ENCODE measurements at regions not wholly inside any gene's neighbourhood (a gene's known extent, or its start where the extent isn't known, plus 50 kb on each side); places are given as distances from the start of the nearest gene placed in this dataset.
"Not testable (repeated sequence)": the region's sequence is repeated elsewhere in the genome, so short reads cannot be mapped to it uniquely, and the experiment has no call there.

GRCh38 chr10:106355450-106355849, 809.1 kb downstream of the SORCS1 start:
- DNase-seq: no peak
- 50% methylated on average over 2 of the region's 2 CpGs for WGBS (ENCODE audit: insufficient coverage)
- CTCF ChIA-PET: no interaction called here

GRCh38 chr10:106348933-106349332, 815.6 kb downstream of the SORCS1 start:
- POLR2A ChIA-PET: no interaction called here
- Histone ChIP-seq H3K9me3 (ENCODE audit: control extremely low read depth in 1 of 5, control insufficient read depth in 4 of 5, insufficient read depth in 2 of 5, low read depth in 1 of 5, low read length in 4 of 5) (no peaks in the 10 kb centered on the region), H3K27me3 (replicated peaks in 2 of 5; ENCODE audit: control insufficient read depth in 4 of 5, insufficient read depth in 5 of 5, low read length in 4 of 5) (no peaks in the 10 kb centered on the region), H3K36me3 (ENCODE audit: control insufficient read depth in 4 of 4, insufficient read depth in 4 of 4, low read length in 3 of 4) (no peaks in the 10 kb centered on the region), H3K27ac (ENCODE audit: insufficient read depth in 1 of 2, low read depth in 1 of 2, low read length in 2 of 2, poor library complexity in 1 of 2, severe bottlenecking in 2 of 2) (no peak overlapping the region), H3K4me3 (ENCODE audit: control insufficient read depth in 1 of 7, extremely low read depth in 1 of 7, insufficient read depth in 4 of 7, low read depth in 2 of 7, low read length in 6 of 7) (no peak overlapping the region), H3K4me1 (ENCODE audit: control extremely low read depth in 1 of 4, control insufficient read depth in 4 of 4, insufficient read depth in 4 of 4, low read length in 3 of 4) (no peaks in the 10 kb centered on the region)
- no peak for DNase-seq
- CTCF ChIA-PET: no interaction called here

More at GRCh38 chr10:106355450-106355849, 809.1 kb downstream of the SORCS1 start:
- Histone ChIP-seq H3K4me1 (ENCODE audit: control extremely low read depth in 1 of 4, control insufficient read depth in 4 of 4, insufficient read depth in 4 of 4, low read length in 3 of 4) (no peaks in the 10 kb centered on the region), H3K4me3 (ENCODE audit: control insufficient read depth in 1 of 7, extremely low read depth in 1 of 7, insufficient read depth in 4 of 7, low read depth in 2 of 7, low read length in 6 of 7) (no peak overlapping the region), H3K36me3 (ENCODE audit: control insufficient read depth in 4 of 4, insufficient read depth in 4 of 4, low read length in 3 of 4) (no peaks in the 10 kb centered on the region), H3K27me3 (replicated peaks in 2 of 5; ENCODE audit: control insufficient read depth in 4 of 5, insufficient read depth in 5 of 5, low read length in 4 of 5) (no peaks in the 10 kb centered on the region), H3K27ac (ENCODE audit: insufficient read depth in 1 of 2, low read depth in 1 of 2, low read length in 2 of 2, poor library complexity in 1 of 2, severe bottlenecking in 2 of 2) (no peak overlapping the region), H3K9me3 (ENCODE audit: control extremely low read depth in 1 of 5, control insufficient read depth in 4 of 5, insufficient read depth in 2 of 5, low read depth in 1 of 5, low read length in 4 of 5) (no peaks in the 10 kb centered on the region)
- POLR2A ChIA-PET: no interaction called here

DNA sequence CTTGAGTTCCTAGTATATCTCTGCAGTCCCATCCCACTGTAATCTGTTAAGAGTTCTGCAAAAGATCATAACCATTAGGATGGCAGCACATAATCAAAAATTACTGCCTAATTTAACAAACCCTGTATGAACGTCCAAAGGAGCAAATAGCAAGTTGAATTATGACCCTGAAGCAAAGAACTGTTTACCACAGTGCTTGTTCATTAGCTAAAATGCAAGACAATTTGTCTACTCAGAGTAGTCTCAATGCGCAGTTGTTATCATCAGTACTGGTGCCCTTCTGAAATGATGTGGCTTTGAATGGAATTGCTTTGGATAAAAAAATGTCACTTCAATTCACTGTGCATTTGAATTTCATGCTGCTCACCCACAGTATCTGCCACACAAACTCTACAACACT, 817.0 kb downstream of the SORCS1 start:
- 91% methylated on average over 2 of the region's 2 CpGs for WGBS (ENCODE audit: insufficient coverage)
- H3K4me3 ChIP-seq (ENCODE audit: control insufficient read depth in 1 of 7, extremely low read depth in 1 of 7, insufficient read depth in 4 of 7, low read depth in 2 of 7, low read length in 6 of 7): no peak overlapping the region
- H3K4me1 ChIP-seq (ENCODE audit: control extremely low read depth in 1 of 4, control insufficient read depth in 4 of 4, insufficient read depth in 4 of 4, low read length in 3 of 4): no peaks in the 10 kb centered on the region
- no peaks in the 10 kb centered on the region for H3K27me3 ChIP-seq (replicated peaks in 2 of 5; ENCODE audit: control insufficient read depth in 4 of 5, insufficient read depth in 5 of 5, low read length in 4 of 5)
- no peaks in the 10 kb centered on the region for H3K36me3 ChIP-seq (ENCODE audit: control insufficient read depth in 4 of 4, insufficient read depth in 4 of 4, low read length in 3 of 4)
- H3K27ac ChIP-seq (ENCODE audit: insufficient read depth in 1 of 2, low read depth in 1 of 2, low read length in 2 of 2, poor library complexity in 1 of 2, severe bottlenecking in 2 of 2): no peak overlapping the region
- ChIA-PET POLR2A (interaction anchor here (0.5 kb wide), 1 partner anchor 724 kb away, joined by 3 read pairs; no protein-coding TSS in a partner anchor), CTCF (no interaction called here)
- no peak for DNase-seq
- no peaks in the 10 kb centered on the region for H3K9me3 ChIP-seq (ENCODE audit: control extremely low read depth in 1 of 5, control insufficient read depth in 4 of 5, insufficient read depth in 2 of 5, low read depth in 1 of 5, low read length in 4 of 5)

GRCh38 chr10:106343539-106343938, 821.0 kb downstream of the SORCS1 start:
- H3K27me3 ChIP-seq (replicated peaks in 2 of 5; ENCODE audit: control insufficient read depth in 4 of 5, insufficient read depth in 5 of 5, low read length in 4 of 5); CTCF ChIA-PET; H3K27ac ChIP-seq (ENCODE audit: insufficient read depth in 1 of 2, low read depth in 1 of 2, low read length in 2 of 2, poor library complexity in 1 of 2, severe bottlenecking in 2 of 2); H3K4me1 ChIP-seq (ENCODE audit: control extremely low read depth in 1 of 4, control insufficient read depth in 4 of 4, insufficient read depth in 4 of 4, low read length in 3 of 4); H3K9me3 ChIP-seq (ENCODE audit: control extremely low read depth in 1 of 5, control insufficient read depth in 4 of 5, insufficient read depth in 2 of 5, low read depth in 1 of 5, low read length in 4 of 5); DNase-seq; H3K36me3 ChIP-seq (ENCODE audit: control insufficient read depth in 4 of 4, insufficient read depth in 4 of 4, low read length in 3 of 4); H3K4me3 ChIP-seq (ENCODE audit: control insufficient read depth in 1 of 7, extremely low read depth in 1 of 7, insufficient read depth in 4 of 7, low read depth in 2 of 7, low read length in 6 of 7); POLR2A ChIA-PET: not testable (repeated sequence)
- WGBS (ENCODE audit: insufficient coverage): 95% methylated on average over 5 of the region's 10 CpGs

- CTCF ChIA-PET: no interaction called here
- no peak for DNase-seq
- Histone ChIP-seq H3K36me3 (ENCODE audit: control insufficient read depth in 4 of 4, insufficient read depth in 4 of 4, low read length in 3 of 4) (no peaks in the 10 kb centered on the region), H3K4me1 (ENCODE audit: control extremely low read depth in 1 of 4, control insufficient read depth in 4 of 4, insufficient read depth in 4 of 4, low read length in 3 of 4) (no peaks in the 10 kb centered on the region), H3K27me3 (replicated peaks in 2 of 5; ENCODE audit: control insufficient read depth in 4 of 5, insufficient read depth in 5 of 5, low read length in 4 of 5) (no peaks in the 10 kb centered on the region), H3K27ac (ENCODE audit: insufficient read depth in 1 of 2, low read depth in 1 of 2, low read length in 2 of 2, poor library complexity in 1 of 2, severe bottlenecking in 2 of 2) (no peak overlapping the region), H3K4me3 (ENCODE audit: control insufficient read depth in 1 of 7, extremely low read depth in 1 of 7, insufficient read depth in 4 of 7, low read depth in 2 of 7, low read length in 6 of 7) (no peak overlapping the region), H3K9me3 (ENCODE audit: control extremely low read depth in 1 of 5, control insufficient read depth in 4 of 5, insufficient read depth in 2 of 5, low read depth in 1 of 5, low read length in 4 of 5) (no peaks in the 10 kb centered on the region)
- POLR2A ChIA-PET: no interaction called here
- WGBS (ENCODE audit: insufficient coverage): 100% methylated on average over 2 of the region's 3 CpGs
These were observed 823.1 kb downstream of the SORCS1 start for GRCh38 chr10:106341356-106341755.

GRCh38 chr10:106338486-106338885, 826.0 kb downstream of the SORCS1 start:
- Histone ChIP-seq H3K36me3 (ENCODE audit: control insufficient read depth in 4 of 4, insufficient read depth in 4 of 4, low read length in 3 of 4) (no peaks in the 10 kb centered on the region), H3K27me3 (replicated peaks in 2 of 5; ENCODE audit: control insufficient read depth in 4 of 5, insufficient read depth in 5 of 5, low read length in 4 of 5) (no peaks in the 10 kb centered on the region), H3K4me3 (ENCODE audit: control insufficient read depth in 1 of 7, extremely low read depth in 1 of 7, insufficient read depth in 4 of 7, low read depth in 2 of 7, low read length in 6 of 7) (no peak overlapping the region), H3K4me1 (ENCODE audit: control extremely low read depth in 1 of 4, control insufficient read depth in 4 of 4, insufficient read depth in 4 of 4, low read length in 3 of 4) (peaks cover 0 to 2% (median 0%) of the 10 kb centered on the region in 4 experiments), H3K27ac (ENCODE audit: insufficient read depth in 1 of 2, low read depth in 1 of 2, low read length in 2 of 2, poor library complexity in 1 of 2, severe bottlenecking in 2 of 2) (no peak overlapping the region), H3K9me3 (ENCODE audit: control extremely low read depth in 1 of 5, control insufficient read depth in 4 of 5, insufficient read depth in 2 of 5, low read depth in 1 of 5, low read length in 4 of 5) (no peaks in the 10 kb centered on the region)
- ChIA-PET CTCF (no interaction called here), POLR2A (no interaction called here)
- 33% methylated on average over 1 of the region's 2 CpGs for WGBS (ENCODE audit: insufficient coverage)
- no peak for DNase-seq

DNA sequence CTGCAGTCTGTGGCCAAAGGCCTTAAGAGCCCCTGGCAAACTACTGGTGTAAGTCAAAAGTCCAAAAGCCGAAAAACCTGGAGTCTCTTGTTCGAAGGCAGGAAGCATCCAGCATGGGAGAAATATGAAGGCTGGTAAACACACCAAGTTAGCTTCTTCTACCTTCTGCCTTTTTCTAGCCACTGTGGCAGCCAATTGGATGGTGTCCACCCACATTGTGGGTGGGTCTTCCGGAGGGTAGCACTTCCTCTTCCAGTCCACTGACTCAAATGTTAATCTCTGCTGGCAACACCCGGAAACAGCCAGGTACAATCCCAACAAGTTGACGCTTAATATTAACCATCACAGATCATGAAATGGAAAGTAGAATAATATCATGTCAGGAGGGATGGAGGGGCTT, 827.6 kb downstream of the SORCS1 start:
- DNase-seq: no peak
- Histone ChIP-seq H3K36me3 (ENCODE audit: control insufficient read depth in 4 of 4, insufficient read depth in 4 of 4, low read length in 3 of 4) (no peaks in the 10 kb centered on the region), H3K4me3 (ENCODE audit: control insufficient read depth in 1 of 7, extremely low read depth in 1 of 7, insufficient read depth in 4 of 7, low read depth in 2 of 7, low read length in 6 of 7) (no peak overlapping the region), H3K4me1 (ENCODE audit: control extremely low read depth in 1 of 4, control insufficient read depth in 4 of 4, insufficient read depth in 4 of 4, low read length in 3 of 4) (peaks cover 0 to 2% (median 0%) of the 10 kb centered on the region in 4 experiments), H3K27me3 (replicated peaks in 2 of 5; ENCODE audit: control insufficient read depth in 4 of 5, insufficient read depth in 5 of 5, low read length in 4 of 5) (no peaks in the 10 kb centered on the region), H3K9me3 (ENCODE audit: control extremely low read depth in 1 of 5, control insufficient read depth in 4 of 5, insufficient read depth in 2 of 5, low read depth in 1 of 5, low read length in 4 of 5) (no peaks in the 10 kb centered on the region), H3K27ac (ENCODE audit: insufficient read depth in 1 of 2, low read depth in 1 of 2, low read length in 2 of 2, poor library complexity in 1 of 2, severe bottlenecking in 2 of 2) (no peak overlapping the region)
- no CpG with 5 or more reads among the region's 5 CpGs for WGBS (ENCODE audit: insufficient coverage)
- POLR2A ChIA-PET: no interaction called here
- CTCF ChIA-PET: no interaction called here
